Sigmoid colon (tissue), 6 donors: ENCODE measurements at regions not wholly inside any gene's neighbourhood (a gene's known extent, or its start where the extent isn't known, plus 50 kb on each side); places are given as distances from the start of the nearest gene placed in this dataset.

Experiments used
- DNase-seq: peaks from one replicate; pipeline ENCODE4 v3.0.0-alpha.2; 2019
- H3K27ac ChIP-seq, 4 donors: fragments of 200-600 bp; sonication (generic); one replicate each; pipeline ENCODE4 v1.5.1; 2016 to 2019; ENCODE audit warnings: mild to moderate bottlenecking in 1 of 4
- H3K27me3 ChIP-seq, 3 donors: fragments of 200-600 bp; sonication (generic); one replicate each; pipeline ENCODE4 v1.5.1; 2019; ENCODE audit warnings: mild to moderate bottlenecking in 1 of 3
- H3K36me3 ChIP-seq, 4 donors: fragments of 200-600 bp; sonication (generic); one replicate each; pipeline ENCODE4 v1.5.1; 2016 to 2019
- H3K4me1 ChIP-seq, 4 donors: fragments of 200-600 bp; sonication (generic); one replicate each; pipeline ENCODE4 v1.5.1; 2017 to 2019
- H3K4me3 ChIP-seq, 4 donors: fragments of 200-600 bp; sonication (generic); one replicate each; pipeline ENCODE4 v1.5.1; 2017 to 2019; ENCODE audit warnings: mild to moderate bottlenecking in 2 of 4, moderate library complexity in 1 of 4
- H3K9me3 ChIP-seq, 4 donors: fragments of 200-600 bp in 3 of 4; sonication (generic) in 3 of 4; one replicate each; pipeline versions ENCODE4 v1.5.1 to v1.6.1; 2013 to 2019
- CTCF ChIP-seq, 4 experiments: fragments of 450-650 bp in 3 of 4; fragments of 200-600 bp in 1 of 4; IDR thresholded peaks; one replicate each; pipeline ENCODE4 v1.5.1; 2016 to 2019; ENCODE audit warnings: antibody characterized with exemption in 4 of 4, mild to moderate bottlenecking in 3 of 4, moderate library complexity in 2 of 4
- EP300 ChIP-seq, 4 donors: sonication (generic); formaldehyde crosslinking; IDR thresholded peaks; one replicate each; pipeline ENCODE4 v1.6.1; 2017; ENCODE audit warnings: antibody characterized with exemption in 4 of 4
- POLR2A ChIP-seq, 2 donors: fragments of 450-650 bp; IDR thresholded peaks; one replicate each; pipeline ENCODE4 v1.6.1; 2016; ENCODE audit warnings: antibody characterized with exemption in 2 of 2, mild to moderate bottlenecking in 2 of 2, moderate library complexity in 2 of 2
- POLR2AphosphoS5 ChIP-seq, 4 donors: sonication (generic); formaldehyde crosslinking; IDR thresholded peaks; one replicate each; pipeline ENCODE4 v1.6.1; 2017; ENCODE audit warnings: antibody characterized with exemption in 4 of 4
- WGBS, 2 donors: extraction: QIAGEN DNeasy Blood & Tissue Kit; methylation state at CpG; one replicate each; pipeline ENCODE4 v1.1.7; 2013; 5-methylcytosine and 5-hydroxymethylcytosine counted together
- intact Hi-C: fragments of 100-400 bp; cut with DNase I; formaldehyde crosslinking; loops from one replicate; pipeline ENCODE4 v1.15.1; 2023
- donor health status: healthy with polysubstance abuse.
- donor health status: healthy.

- TF ChIP-seq EP300 (IDR thresholded peaks at IDR 0.05) (no peak), CTCF (IDR thresholded peaks at IDR 0.05) (no peak), POLR2A (IDR thresholded peaks at IDR 0.05) (no peak), POLR2AphosphoS5 (IDR thresholded peaks at IDR 0.05) (no peak)
- H3K4me3 ChIP-seq = no peak overlapping the region
- no peaks in the 10 kb centered on the region for H3K36me3 ChIP-seq
- intact Hi-C loops = no loop called here
- 85 to 91% methylated on average over 6 of the region's 6 CpGs for WGBS, 2 donors
- H3K4me1 ChIP-seq = peaks cover 0 to 9% (median 5%) of the 10 kb centered on the region in 4 donors
- H3K27ac ChIP-seq = no peak overlapping the region
- no peaks in the 10 kb centered on the region for H3K27me3 ChIP-seq
- no peak for DNase-seq
- H3K9me3 ChIP-seq = no peaks in the 10 kb centered on the region
Observed at GRCh38 chr2:149739171-149739882, 151.8 kb upstream of the MMADHC start.

- no peak overlapping the region for H3K4me3 ChIP-seq
- H3K9me3 ChIP-seq = no peaks in the 10 kb centered on the region
- intact Hi-C loops = no loop called here
- H3K36me3 ChIP-seq = no peaks in the 10 kb centered on the region
- 90 to 97% methylated on average over 1 of the region's 1 CpG for WGBS, 2 donors
- no peak overlapping the region for H3K27ac ChIP-seq
- TF ChIP-seq EP300 (IDR thresholded peaks at IDR 0.05) (no peak), CTCF (IDR thresholded peaks at IDR 0.05) (no peak), POLR2AphosphoS5 (IDR thresholded peaks at IDR 0.05) (no peak), POLR2A (IDR thresholded peaks at IDR 0.05) (no peak)
- no peak for DNase-seq
- H3K27me3 ChIP-seq = no peaks in the 10 kb centered on the region
- H3K4me1 ChIP-seq = peaks cover 0 to 11% (median 5%) of the 10 kb centered on the region in 4 donors
Observed at GRCh38 chr2:149738767-149739166, 151.2 kb upstream of the MMADHC start.

GRCh38 chr2:149737896-149738295 is 150.3 kb upstream of the MMADHC start:
- peaks cover 0 to 11% (median 5%) of the 10 kb centered on the region in 4 donors for H3K4me1 ChIP-seq
- DNase-seq = no peak
- intact Hi-C loops = no loop called here
- 91 to 94% methylated on average over 2 of the region's 2 CpGs for WGBS, 2 donors
- no peaks in the 10 kb centered on the region for H3K27me3 ChIP-seq
- no peak overlapping the region for H3K4me3 ChIP-seq
- H3K27ac ChIP-seq = no peak overlapping the region
- TF ChIP-seq POLR2AphosphoS5 (IDR thresholded peaks at IDR 0.05) = no peak
- no peak for TF ChIP-seq EP300 (IDR thresholded peaks at IDR 0.05)
- no peak for TF ChIP-seq CTCF (IDR thresholded peaks at IDR 0.05)
- TF ChIP-seq POLR2A (IDR thresholded peaks at IDR 0.05) = no peak
- H3K36me3 ChIP-seq = no peaks in the 10 kb centered on the region
- no peaks in the 10 kb centered on the region for H3K9me3 ChIP-seq

GRCh38 chr2:149735237-149735958 is 147.8 kb upstream of the MMADHC start:
- DNase-seq = no peak
- Histone ChIP-seq H3K4me1 (peaks cover 0 to 14% (median 6%) of the 10 kb centered on the region in 4 donors), H3K9me3 (no peaks in the 10 kb centered on the region), H3K27me3 (no peaks in the 10 kb centered on the region), H3K27ac (no peak overlapping the region), H3K36me3 (no peaks in the 10 kb centered on the region), H3K4me3 (no peak overlapping the region)
- intact Hi-C loops = no loop called here
- 72 to 82% methylated on average over 4 of the region's 4 CpGs for WGBS, 2 donors
- TF ChIP-seq POLR2A (IDR thresholded peaks at IDR 0.05) = no peak
- TF ChIP-seq POLR2AphosphoS5 (IDR thresholded peaks at IDR 0.05) = no peak
- no peak for TF ChIP-seq CTCF (IDR thresholded peaks at IDR 0.05)
- TF ChIP-seq EP300 (IDR thresholded peaks at IDR 0.05) = no peak
